GM11168 (cell line): ENCODE measurements at regions not wholly inside any gene's neighbourhood (a gene's known extent, or its start where the extent isn't known, plus 50 kb on each side); places are given as distances from the start of the nearest gene placed in this dataset.

Source experiments
- in situ Hi-C: fragments of 300-500 bp; cut with MboI; formaldehyde crosslinking; loops from one replicate; pipeline ENCODE4 v1.12.0; 2022; ENCODE audit warnings: low sequenced_read_pairs; ENCODE audit not compliant: unreplicated experiment

DNA sequence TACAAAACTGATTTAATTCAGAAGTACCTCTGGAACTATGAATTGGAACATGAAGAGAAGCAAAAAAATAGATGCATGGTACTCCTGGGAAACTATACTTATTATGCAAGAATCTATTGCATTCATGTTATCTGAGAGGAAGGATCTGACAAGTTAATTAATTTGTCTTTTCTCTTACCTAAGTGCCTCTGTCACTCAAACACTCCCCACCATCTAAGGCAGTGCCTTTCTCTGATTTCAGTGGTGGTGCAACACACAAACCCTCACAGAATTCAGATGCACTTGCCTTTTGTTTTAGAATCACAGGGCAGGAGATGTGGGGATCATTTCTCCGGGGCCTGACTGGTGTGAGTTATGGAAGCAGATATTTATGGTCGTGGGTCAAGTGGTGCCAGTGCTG lies 52.5 kb upstream of the C9orf72 start:
- in situ Hi-C loops: no loop called here

DNA sequence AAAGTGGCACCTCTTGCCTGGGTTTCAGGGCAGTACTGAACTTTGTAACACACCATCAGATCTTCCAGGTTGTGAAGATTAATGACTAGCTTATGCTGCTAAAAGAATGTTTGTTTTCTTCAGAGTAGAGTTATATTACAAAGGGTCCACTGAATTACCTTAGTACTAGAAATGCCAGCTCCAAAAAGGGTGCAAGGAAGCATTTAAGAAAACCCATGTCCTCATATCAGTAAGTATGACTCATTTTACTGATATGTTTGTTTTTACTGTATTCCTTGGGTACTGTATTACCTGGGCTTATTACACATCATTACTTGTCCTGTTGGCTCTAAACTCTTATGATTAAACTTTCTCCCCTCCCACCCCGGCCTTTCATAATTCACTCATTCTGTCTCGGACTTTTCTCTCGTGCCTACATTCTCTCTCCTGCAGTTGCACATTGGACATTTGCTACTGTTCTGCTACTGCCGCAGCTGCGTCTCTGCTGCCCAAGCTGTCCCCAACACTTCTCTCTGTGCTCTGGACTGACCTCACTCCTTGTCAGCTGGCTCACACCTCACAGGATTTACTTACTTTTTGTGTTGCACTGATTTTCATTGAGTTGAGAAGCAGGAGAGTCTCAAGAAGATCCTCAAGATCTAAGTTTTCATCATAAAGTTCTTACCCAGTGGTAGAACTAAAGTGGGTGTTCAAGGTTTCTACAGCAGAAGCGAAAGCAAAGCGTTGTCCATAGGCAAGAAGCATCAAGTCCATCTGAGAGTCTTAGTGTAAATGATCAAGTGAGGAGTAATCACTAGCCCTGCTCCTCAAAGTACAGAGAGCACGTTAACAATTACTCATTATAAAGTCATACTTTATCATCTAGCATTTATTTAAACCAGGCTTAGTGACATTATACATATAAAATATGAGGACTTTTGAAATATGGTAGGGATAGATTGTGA lies 53.2 kb upstream of the C9orf72 start:
- in situ Hi-C loops: no loop called here

GRCh38 chr9:27627188-27627564 lies 53.9 kb upstream of the C9orf72 start:
- in situ Hi-C loops: no loop called here

DNA sequence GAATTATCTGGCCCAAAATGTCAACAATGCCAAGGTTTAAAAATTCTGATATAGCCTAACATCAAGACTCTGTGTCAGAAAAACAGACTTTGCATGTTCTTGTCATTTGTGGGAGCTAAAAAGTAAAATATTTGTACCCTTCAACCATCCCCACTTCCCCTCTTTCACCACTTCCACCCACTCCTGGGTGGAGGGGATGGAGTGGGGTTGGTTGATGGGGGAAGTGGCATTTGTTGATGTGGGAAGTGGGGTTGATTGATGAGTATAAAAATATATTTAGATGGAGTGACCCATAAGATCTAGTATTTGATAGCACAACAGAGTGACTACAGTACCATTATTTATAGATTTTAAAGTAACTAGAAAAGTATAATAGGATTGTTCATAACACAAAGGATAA lies 55.0 kb upstream of the C9orf72 start:
- in situ Hi-C loops: no loop called here

GRCh38 chr9:27629425-27629824 lies 56.1 kb upstream of the C9orf72 start:
- in situ Hi-C loops: no loop called here

- in situ Hi-C loops: no loop called here
Observed at GRCh38 chr9:27632254-27632653, 59.0 kb upstream of the C9orf72 start.

GRCh38 chr9:27633764-27634163 lies 60.5 kb upstream of the C9orf72 start:
- in situ Hi-C loops: no loop called here

DNA sequence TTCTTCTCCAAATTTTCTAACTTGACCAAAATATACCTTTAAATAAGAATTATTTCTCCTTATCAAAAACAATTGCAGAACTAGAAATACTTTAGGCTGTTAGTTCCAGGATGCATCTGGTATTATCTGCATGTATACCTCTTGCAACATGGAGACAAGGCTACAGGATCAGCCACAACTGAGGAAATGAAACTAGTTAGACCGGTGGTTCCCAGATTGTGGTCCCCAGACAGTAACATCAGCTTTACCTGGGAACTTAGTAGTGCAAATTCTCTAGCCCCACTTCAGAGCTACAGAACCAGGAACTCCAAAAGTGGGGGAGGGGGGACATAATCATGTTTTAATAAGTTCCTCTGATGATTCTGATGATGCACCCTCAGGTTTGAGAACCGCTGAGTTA lies 61.6 kb upstream of the C9orf72 start:
- in situ Hi-C loops: no loop called here

DNA sequence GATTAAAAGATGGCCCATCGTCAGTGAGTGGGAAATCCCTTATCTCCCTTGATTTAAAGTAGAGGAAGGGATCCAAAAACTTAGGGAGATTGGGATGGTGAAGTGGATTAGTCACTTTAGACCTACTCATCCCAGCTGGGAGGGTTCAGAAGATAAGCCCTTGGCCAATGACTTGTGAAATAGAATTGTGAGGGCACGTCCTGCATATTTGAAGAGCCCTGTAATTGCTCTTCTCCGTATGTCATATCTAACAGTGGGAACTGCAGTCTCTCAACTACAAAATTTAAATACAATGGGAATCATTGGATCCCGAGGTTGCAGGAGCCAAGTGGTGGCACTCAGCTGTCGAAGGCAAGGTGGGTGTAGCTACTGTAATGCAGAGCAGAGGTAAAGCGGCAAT lies 65.4 kb upstream of the C9orf72 start:
- in situ Hi-C loops: no loop called here

- in situ Hi-C loops: no loop called here
Observed at GRCh38 chr9:27645161-27645840, 72.0 kb upstream of the C9orf72 start.

GRCh38 chr9:27653246-27653645 lies 80.0 kb upstream of the C9orf72 start:
- in situ Hi-C loops: no loop called here

- in situ Hi-C loops: no loop called here
Observed at GRCh38 chr9:27653957-27654356, 80.7 kb upstream of the C9orf72 start.

DNA sequence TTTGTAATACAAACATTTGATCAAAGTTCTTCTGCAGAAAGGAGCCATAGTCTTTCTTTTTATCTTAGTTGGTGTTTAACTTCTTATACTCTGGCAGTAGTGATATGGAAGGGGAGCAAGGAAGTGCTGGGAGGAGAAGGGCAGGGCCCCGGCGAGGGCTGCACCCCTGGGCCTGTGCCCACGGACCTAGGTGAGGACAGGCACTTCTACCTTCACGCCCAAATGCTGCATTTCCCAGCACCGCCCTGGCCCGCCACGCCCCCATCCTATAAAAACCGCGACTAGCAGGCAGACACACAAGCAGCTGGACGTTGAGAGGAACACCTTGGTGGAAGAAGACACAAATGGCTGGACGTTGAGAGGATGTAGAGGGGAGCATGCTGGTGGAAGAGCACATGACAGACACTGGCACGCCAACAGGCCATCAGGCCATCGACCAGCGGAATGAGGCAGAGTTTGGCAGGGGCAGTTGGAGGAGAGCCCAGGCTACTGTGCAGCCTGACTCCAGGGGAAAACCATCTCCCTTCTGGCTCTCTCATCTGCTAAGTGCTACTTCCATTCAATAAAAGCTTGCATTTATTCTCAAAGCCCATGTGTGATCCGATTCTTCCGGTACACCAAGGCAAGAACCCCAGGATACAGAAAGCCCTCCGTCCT lies 81.5 kb upstream of the C9orf72 start:
- in situ Hi-C loops: no loop called here

GRCh38 chr9:27655441-27655840 lies 82.2 kb upstream of the C9orf72 start:
- in situ Hi-C loops: no loop called here

- in situ Hi-C loops: no loop called here
Observed at GRCh38 chr9:27659001-27659400, 85.7 kb upstream of the C9orf72 start.

GRCh38 chr9:27659571-27659970 lies 86.3 kb upstream of the C9orf72 start:
- in situ Hi-C loops: no loop called here

DNA sequence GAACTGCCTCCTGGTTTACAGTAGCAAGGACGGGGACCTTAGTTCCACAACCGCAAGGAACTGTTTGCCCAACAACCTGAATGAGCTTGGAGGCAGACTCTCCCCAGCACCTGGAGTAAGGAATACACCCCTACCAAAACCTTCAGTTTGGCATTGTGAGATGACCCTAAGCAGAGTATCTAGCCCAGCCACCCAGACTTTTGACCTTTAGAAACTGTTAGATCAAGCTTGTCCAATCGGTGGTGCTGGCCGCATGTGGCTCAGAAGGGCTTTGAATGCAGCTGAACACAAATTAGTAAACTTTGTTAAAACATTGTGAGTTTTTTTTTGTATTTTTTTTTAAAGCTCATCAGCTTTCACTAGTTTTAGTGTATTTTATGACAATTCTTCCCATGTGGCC lies 86.9 kb upstream of the C9orf72 start:
- in situ Hi-C loops: no loop called here

DNA sequence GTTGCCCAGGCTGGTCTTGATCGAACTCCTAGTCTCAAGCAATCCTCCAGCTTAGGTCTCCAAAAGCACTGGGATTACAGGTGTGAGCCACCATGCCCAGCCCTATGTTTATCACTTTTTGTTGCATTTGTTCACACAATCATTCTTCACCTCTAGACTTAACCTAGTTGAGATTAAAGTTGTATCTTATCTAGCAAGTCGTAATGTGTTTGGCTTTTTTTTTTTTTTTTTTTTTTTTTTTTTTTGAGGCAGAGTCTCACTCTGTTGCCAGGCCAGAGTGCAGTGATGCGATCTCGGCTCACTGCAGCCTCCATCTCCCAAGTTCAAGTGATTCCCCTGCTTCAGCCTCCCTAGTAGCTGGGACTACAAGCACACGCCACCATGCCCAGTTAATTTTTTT lies 90.2 kb upstream of the C9orf72 start:
- in situ Hi-C loops: no loop called here

GRCh38 chr9:27664121-27664779 lies 91.0 kb upstream of the C9orf72 start:
- in situ Hi-C loops: no loop called here

GRCh38 chr9:27665136-27665535 lies 91.9 kb upstream of the C9orf72 start:
- in situ Hi-C loops: no loop called here

DNA sequence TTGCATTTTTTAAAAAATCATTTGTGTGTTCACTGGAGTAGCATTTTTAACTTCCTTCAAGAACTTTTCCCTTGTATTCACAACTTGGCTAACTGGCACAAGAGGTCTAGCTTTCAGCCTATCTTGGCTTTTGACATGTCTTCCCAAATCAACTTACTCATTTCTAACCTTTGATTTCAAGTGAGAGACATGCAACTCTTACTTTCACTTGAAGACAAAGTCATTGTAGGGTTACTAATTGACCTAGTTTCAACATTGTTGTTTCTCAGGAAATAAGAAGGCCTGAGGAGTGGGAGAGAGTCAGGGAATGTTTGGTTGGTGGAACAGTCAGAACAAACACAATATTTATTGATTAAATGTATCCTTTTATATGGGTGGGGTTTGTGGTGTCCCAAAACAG lies 95.0 kb upstream of the C9orf72 start:
- in situ Hi-C loops: no loop called here
